DND-41 (cell line): ENCODE measurements at regions not wholly inside any gene's neighbourhood (a gene's known extent, or its start where the extent isn't known, plus 50 kb on each side); places are given as distances from the start of the nearest gene placed in this dataset.

Source experiments
- EZH2 ChIP-seq: IDR thresholded peaks from 3 replicates; pipeline ENCODE4 v1.6.1; 2012; ENCODE audit warnings: borderline replicate concordance, low read depth, mild to moderate bottlenecking, moderate library complexity, low read length, inconsistent platforms; ENCODE audit not compliant: severe bottlenecking
- TF ChIP-seq, protein P1 (sequence below): IDR thresholded peaks from 2 replicates; pipeline ENCODE4 v1.5.1; 2012; ENCODE audit warnings: borderline replicate concordance, low read length, moderate library complexity, mild to moderate bottlenecking; ENCODE audit not compliant: poor library complexity, severe bottlenecking; ENCODE audit errors: extremely low read depth

DNA sequence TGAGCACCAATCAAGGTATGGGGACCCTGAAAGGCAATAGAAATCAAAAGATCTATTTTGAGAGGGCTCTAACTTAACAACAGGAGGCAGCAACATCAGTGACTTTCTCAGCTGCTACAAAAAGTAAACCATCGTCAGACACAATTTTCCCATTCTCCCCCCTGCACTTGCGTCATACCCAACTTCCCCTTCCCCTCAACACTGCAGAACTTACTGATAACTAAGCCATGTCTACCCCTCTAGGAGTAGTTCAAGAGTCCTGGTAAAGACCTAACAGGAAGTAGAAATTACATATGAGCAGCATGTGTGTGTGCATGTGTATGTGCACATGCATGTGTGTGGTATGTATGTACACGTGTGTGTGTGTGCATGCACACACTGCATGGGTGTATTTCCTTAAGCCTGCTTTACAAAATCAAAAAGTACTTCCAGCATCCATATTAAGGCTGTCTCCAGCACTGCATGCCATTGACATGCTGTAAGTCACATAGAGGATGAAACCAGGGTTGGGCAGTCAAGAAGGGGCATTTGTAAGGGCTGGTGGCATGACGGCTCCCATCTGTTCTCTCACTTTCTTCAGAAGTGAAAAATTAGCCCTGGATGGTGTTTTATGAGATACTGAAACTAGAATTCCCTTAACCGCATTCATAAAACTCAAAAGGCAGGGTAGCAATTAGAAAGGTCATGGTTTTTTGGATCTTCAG lies 460.1 kb upstream of the RUNX1 start:
- TF ChIP-seq, protein P1, sequence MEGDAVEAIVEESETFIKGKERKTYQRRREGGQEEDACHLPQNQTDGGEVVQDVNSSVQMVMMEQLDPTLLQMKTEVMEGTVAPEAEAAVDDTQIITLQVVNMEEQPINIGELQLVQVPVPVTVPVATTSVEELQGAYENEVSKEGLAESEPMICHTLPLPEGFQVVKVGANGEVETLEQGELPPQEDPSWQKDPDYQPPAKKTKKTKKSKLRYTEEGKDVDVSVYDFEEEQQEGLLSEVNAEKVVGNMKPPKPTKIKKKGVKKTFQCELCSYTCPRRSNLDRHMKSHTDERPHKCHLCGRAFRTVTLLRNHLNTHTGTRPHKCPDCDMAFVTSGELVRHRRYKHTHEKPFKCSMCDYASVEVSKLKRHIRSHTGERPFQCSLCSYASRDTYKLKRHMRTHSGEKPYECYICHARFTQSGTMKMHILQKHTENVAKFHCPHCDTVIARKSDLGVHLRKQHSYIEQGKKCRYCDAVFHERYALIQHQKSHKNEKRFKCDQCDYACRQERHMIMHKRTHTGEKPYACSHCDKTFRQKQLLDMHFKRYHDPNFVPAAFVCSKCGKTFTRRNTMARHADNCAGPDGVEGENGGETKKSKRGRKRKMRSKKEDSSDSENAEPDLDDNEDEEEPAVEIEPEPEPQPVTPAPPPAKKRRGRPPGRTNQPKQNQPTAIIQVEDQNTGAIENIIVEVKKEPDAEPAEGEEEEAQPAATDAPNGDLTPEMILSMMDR: no peak
- no peak for TF ChIP-seq EZH2
